Caco-2 (cell line): ENCODE measurements at regions not wholly inside any gene's neighbourhood (a gene's known extent, or its start where the extent isn't known, plus 50 kb on each side); places are given as distances from the start of the nearest gene placed in this dataset.

Source experiments
- BruUV-seq: library from RNA; stranded (reverse); fragments of 400-500 nt; replicated peaks from 2 replicates; lab custom pipeline; 2021; lab: Mats Ljungman, UMichigan
- CTCF ChIA-PET: fragments of 300-600 bp; sonication (Branson Sonifier 250); formaldehyde crosslinking; loops from one replicate; lab custom pipeline; 2022; ENCODE audit warnings: antibody characterized with exemption; lab: Charles Lee
- POLR2A ChIA-PET: fragments of 300-600 bp; sonication (Branson Sonifier 250); formaldehyde crosslinking; loops from one replicate; lab custom pipeline; 2022; ENCODE audit warnings: antibody characterized with exemption; lab: Charles Lee
- DNase-seq, 2 experiments: peaks; one replicate each; pipeline versions ENCODE4 v3.0.0 to v3.0.0-alpha.2; 2020 to 2022
- H3K27me3 ChIP-seq: replicated peaks from 2 replicates; pipeline ENCODE4 v1.6.0; 2011; ENCODE audit warnings: low read length; ENCODE audit not compliant: control insufficient read depth, insufficient read depth
- H3K36me3 ChIP-seq: 2 replicates; pipeline ENCODE4 v1.5.1; 2011; ENCODE audit warnings: low read length; ENCODE audit not compliant: control insufficient read depth, insufficient read depth
- H3K4me1 ChIP-seq: fragments of 250-450 bp; sonication (Bioruptor Pico); 2 replicates; pipeline ENCODE4 v1.5.1; 2020; ENCODE audit warnings: mild to moderate bottlenecking
- H3K4me3 ChIP-seq: 2 replicates; pipeline ENCODE4 v1.5.1; 2011; ENCODE audit warnings: low read depth, mild to moderate bottlenecking, control low read depth, low read length
- H3K9me3 ChIP-seq: fragments of 250-450 bp; sonication (Bioruptor Pico); 2 replicates; pipeline ENCODE4 v1.5.1; 2020; ENCODE audit warnings: mild to moderate bottlenecking, moderate library complexity
- H3K27ac Mint-ChIP-seq: one replicate; pipeline ENCODE4 v1.8.0; 2022; ENCODE audit warnings: mixed read lengths; ENCODE audit not compliant: unreplicated experiment
- H3K27me3 Mint-ChIP-seq: one replicate; pipeline ENCODE4 v1.8.0; 2022; ENCODE audit warnings: mixed read lengths; ENCODE audit not compliant: insufficient read depth, unreplicated experiment
- H3K36me3 Mint-ChIP-seq: one replicate; pipeline ENCODE4 v1.8.0; 2022; ENCODE audit warnings: mild to moderate bottlenecking, mixed read lengths; ENCODE audit not compliant: insufficient read depth, unreplicated experiment
- H3K4me1 Mint-ChIP-seq: one replicate; pipeline ENCODE4 v1.8.0; 2022; ENCODE audit warnings: low read depth, mixed read lengths; ENCODE audit not compliant: unreplicated experiment
- H3K4me3 Mint-ChIP-seq: one replicate; pipeline ENCODE4 v1.8.0; 2022; ENCODE audit warnings: mild to moderate bottlenecking, moderate library complexity, mixed read lengths; ENCODE audit not compliant: unreplicated experiment
- H3K9me3 Mint-ChIP-seq: one replicate; pipeline ENCODE4 v1.8.0; 2022; ENCODE audit warnings: mixed read lengths; ENCODE audit not compliant: unreplicated experiment
- CTCF ChIP-seq, 2 experiments: fragments of 200-600 bp in 1 of 2; IDR thresholded peaks; 1 replicate in 1 of 2; 2 replicates in 1 of 2; pipeline versions ENCODE4 v1.5.1 to v1.8.0; 2011 to 2022; ENCODE audit warnings: antibody characterized with exemption in 1 of 2, control low read depth in 1 of 2, inconsistent platforms in 1 of 2, low read depth in 1 of 2, low read length in 1 of 2, mild to moderate bottlenecking in 1 of 2, moderate library complexity in 1 of 2; ENCODE audit not compliant: insufficient read depth in 1 of 2, severe bottlenecking in 1 of 2, unreplicated experiment in 1 of 2
- intact Hi-C: fragments of 100-400 bp; cut with micrococcal nuclease; formaldehyde crosslinking; loops from one replicate; pipeline ENCODE4 v1.10.0; 2022; ENCODE audit not compliant: unreplicated experiment

DNA sequence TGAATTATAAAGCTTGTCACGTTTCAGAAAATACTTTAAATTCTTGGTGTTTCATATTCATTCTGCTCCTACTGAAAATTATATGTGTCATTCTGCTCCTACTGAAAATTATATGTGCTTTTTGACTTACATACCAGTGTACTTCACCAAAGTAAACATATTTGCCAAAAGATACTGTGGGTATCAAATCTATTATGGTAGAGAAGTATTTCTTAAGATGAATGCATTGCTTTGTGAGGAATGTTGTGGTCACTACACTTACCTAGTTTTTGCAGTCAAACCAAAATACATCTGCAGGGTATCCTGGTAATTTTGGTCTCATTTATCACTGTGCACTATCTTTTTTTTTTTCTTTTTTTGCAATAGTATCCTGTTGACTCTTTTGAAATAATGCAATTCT, 287.7 kb upstream of the MAD2L1 start:
- DNase-seq, result no peak
- Mint-ChIP-seq H3K4me1 (no peaks in the 10 kb centered on the region), H3K36me3 (no peaks in the 10 kb centered on the region), H3K4me3 (no peak overlapping the region), H3K27ac (no peak overlapping the region), H3K27me3 (no peaks in the 10 kb centered on the region), H3K9me3 (no peaks in the 10 kb centered on the region)
- no peaks in the 10 kb centered on the region for H3K36me3 ChIP-seq
- CTCF ChIA-PET, result no interaction called here
- intact Hi-C loops, result no loop called here
- TF ChIP-seq CTCF (IDR thresholded peaks at IDR 0.05; ENCODE audit: insufficient read depth in 1 of 2, low read depth in 1 of 2, low read length in 1 of 2, severe bottlenecking in 1 of 2, unreplicated experiment in 1 of 2), result no peak
- POLR2A ChIA-PET, result no interaction called here
- H3K4me3 ChIP-seq, result no peak overlapping the region
- no TSS peak for BruUV-seq
- no peaks in the 10 kb centered on the region for H3K27me3 ChIP-seq
- H3K4me1 ChIP-seq, result no peaks in the 10 kb centered on the region
- no peaks in the 10 kb centered on the region for H3K9me3 ChIP-seq

GRCh38 chr4:120353235-120353634, 286.6 kb upstream of the MAD2L1 start:
- DNase-seq, result no peak
- H3K36me3 ChIP-seq, result no peaks in the 10 kb centered on the region
- no TSS peak for BruUV-seq
- no peak overlapping the region for H3K27ac Mint-ChIP-seq
- ChIA-PET CTCF (no interaction called here), POLR2A (no interaction called here)
- no peak for TF ChIP-seq CTCF (IDR thresholded peaks at IDR 0.05; ENCODE audit: insufficient read depth in 1 of 2, low read depth in 1 of 2, low read length in 1 of 2, severe bottlenecking in 1 of 2, unreplicated experiment in 1 of 2)
- H3K4me3 ChIP-seq, result no peak overlapping the region
- no peaks in the 10 kb centered on the region for H3K9me3 Mint-ChIP-seq
- intact Hi-C loops, result no loop called here
- H3K4me3 Mint-ChIP-seq, result no peak overlapping the region
- H3K9me3 ChIP-seq, result no peaks in the 10 kb centered on the region
- H3K36me3 Mint-ChIP-seq, result no peaks in the 10 kb centered on the region
- no peaks in the 10 kb centered on the region for H3K4me1 Mint-ChIP-seq
- no peaks in the 10 kb centered on the region for H3K27me3 Mint-ChIP-seq
- H3K4me1 ChIP-seq, result no peaks in the 10 kb centered on the region
- no peaks in the 10 kb centered on the region for H3K27me3 ChIP-seq

DNA sequence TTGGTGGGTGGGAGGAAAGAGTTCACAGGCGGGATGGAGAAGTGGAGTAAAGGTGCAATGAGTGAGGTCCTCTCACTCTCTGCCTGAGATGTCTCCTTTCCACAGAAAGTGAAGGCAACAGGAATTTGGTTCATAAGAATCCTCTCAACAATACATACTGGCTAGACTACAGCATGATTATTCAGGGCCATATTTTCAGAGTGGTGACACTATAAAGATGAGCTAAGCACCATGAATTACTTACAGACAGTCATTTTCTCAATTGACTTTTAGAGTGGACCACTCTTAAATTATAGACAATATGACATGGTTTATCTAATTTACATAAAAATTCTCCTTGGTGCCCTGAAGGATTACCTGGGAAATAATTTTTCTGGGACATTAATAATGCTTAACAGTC, 286.1 kb upstream of the MAD2L1 start:
- H3K4me1 ChIP-seq, result no peaks in the 10 kb centered on the region
- intact Hi-C loops, result no loop called here
- no TSS peak for BruUV-seq

More for the DNA sequence above, 286.1 kb upstream of the MAD2L1 start:
- H3K4me3 ChIP-seq, result no peak overlapping the region
- H3K4me1 Mint-ChIP-seq, result no peaks in the 10 kb centered on the region
- no peaks in the 10 kb centered on the region for H3K36me3 ChIP-seq
- no peaks in the 10 kb centered on the region for H3K27me3 ChIP-seq
- no peaks in the 10 kb centered on the region for H3K9me3 ChIP-seq
- H3K36me3 Mint-ChIP-seq, result no peaks in the 10 kb centered on the region
- no peak for TF ChIP-seq CTCF (IDR thresholded peaks at IDR 0.05; ENCODE audit: insufficient read depth in 1 of 2, low read depth in 1 of 2, low read length in 1 of 2, severe bottlenecking in 1 of 2, unreplicated experiment in 1 of 2)
- no peak for DNase-seq
- H3K27me3 Mint-ChIP-seq, result no peaks in the 10 kb centered on the region
- H3K27ac Mint-ChIP-seq, result no peak overlapping the region
- H3K9me3 Mint-ChIP-seq, result no peaks in the 10 kb centered on the region
- ChIA-PET CTCF (no interaction called here), POLR2A (no interaction called here)
- no peak overlapping the region for H3K4me3 Mint-ChIP-seq
